ENCODE measurements at regions not wholly inside any gene's neighbourhood (a gene's known extent, or its start where the extent isn't known, plus 50 kb on each side); places are given as distances from the start of the nearest gene placed in this dataset.

DNA sequence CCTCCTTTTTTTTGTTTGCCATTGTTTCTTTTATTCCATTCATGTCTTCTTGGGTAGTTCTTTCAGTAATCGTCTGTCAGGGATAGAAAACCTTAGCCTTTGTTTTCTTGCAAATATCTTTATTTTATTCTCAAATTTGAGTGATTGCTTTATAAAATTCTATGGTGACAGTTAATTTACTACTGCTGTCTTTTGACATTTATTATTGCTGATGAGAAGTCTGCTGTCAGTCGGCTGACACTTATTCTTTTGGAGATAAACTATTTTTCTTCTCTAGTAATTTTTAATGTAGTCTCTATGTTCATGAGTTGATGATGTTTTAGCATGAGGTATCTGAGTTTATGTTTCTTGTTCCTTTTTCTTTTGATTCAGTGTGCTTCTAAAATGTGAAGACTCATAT is 983.8 kb downstream of the TTLL7 start:
- TF ChIP-seq POLR2A (IDR thresholded peaks at IDR 0.05), result no peak
- TF ChIP-seq, protein P1, sequence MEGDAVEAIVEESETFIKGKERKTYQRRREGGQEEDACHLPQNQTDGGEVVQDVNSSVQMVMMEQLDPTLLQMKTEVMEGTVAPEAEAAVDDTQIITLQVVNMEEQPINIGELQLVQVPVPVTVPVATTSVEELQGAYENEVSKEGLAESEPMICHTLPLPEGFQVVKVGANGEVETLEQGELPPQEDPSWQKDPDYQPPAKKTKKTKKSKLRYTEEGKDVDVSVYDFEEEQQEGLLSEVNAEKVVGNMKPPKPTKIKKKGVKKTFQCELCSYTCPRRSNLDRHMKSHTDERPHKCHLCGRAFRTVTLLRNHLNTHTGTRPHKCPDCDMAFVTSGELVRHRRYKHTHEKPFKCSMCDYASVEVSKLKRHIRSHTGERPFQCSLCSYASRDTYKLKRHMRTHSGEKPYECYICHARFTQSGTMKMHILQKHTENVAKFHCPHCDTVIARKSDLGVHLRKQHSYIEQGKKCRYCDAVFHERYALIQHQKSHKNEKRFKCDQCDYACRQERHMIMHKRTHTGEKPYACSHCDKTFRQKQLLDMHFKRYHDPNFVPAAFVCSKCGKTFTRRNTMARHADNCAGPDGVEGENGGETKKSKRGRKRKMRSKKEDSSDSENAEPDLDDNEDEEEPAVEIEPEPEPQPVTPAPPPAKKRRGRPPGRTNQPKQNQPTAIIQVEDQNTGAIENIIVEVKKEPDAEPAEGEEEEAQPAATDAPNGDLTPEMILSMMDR (IDR thresholded peaks at IDR 0.05), result no peak
